Esophagus squamous epithelium (tissue), 4 donors: ENCODE measurements at regions not wholly inside any gene's neighbourhood (a gene's known extent, or its start where the extent isn't known, plus 50 kb on each side); places are given as distances from the start of the nearest gene placed in this dataset.
"Not testable (repeated sequence)": the region's sequence is repeated elsewhere in the genome, so short reads cannot be mapped to it uniquely, and the experiment has no call there.

Experiments
- POLR2A ChIP-seq, 4 donors: fragments of 450-650 bp; IDR thresholded peaks; one replicate each; pipeline ENCODE4 v1.6.1; 2017; ENCODE audit warnings: antibody characterized with exemption in 4 of 4, mild to moderate bottlenecking in 4 of 4, moderate library complexity in 3 of 4
- TF ChIP-seq, protein P1 (sequence below), 6 experiments: fragments of 450-650 bp in 4 of 6; fragments of 200-600 bp in 2 of 6; sonication (generic) in 2 of 6; IDR thresholded peaks; one replicate each; pipeline ENCODE4 v1.5.1; 2016 to 2019; ENCODE audit warnings: antibody characterized with exemption in 6 of 6, mild to moderate bottlenecking in 4 of 6, moderate library complexity in 4 of 6

DNA sequence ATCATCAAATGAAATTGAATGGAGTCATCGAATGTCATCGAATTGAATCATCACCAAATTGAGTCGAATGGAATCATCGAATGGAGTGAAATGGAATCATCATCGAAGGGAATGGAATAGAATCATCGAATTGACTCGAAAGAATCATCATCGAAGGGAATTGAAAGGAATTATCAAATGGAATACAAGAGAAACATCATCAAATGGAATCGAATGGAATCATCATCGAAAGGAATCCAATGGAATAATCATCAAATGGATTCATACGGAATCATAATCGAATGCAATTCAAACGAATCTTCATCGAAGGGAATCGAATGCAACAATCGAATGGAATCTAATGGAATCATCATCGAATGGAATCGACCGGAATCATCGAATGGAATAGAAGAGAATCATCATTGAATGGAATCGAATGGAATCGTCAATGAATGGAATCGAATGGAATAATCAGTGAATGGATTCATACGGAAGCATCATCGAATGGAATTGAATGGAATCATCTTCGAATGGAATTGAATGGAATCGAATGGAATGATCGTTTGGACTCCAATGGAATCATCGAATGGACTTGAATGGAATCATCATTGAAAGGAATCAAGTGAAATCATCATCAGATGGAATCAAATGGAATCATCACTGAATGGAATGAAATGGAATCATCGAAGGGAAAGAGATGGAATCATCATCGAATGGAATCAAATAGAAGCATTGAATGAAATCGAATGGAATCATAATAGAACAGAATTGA, 238.2 kb downstream of the SHCBP1 start:
- TF ChIP-seq, protein P1, sequence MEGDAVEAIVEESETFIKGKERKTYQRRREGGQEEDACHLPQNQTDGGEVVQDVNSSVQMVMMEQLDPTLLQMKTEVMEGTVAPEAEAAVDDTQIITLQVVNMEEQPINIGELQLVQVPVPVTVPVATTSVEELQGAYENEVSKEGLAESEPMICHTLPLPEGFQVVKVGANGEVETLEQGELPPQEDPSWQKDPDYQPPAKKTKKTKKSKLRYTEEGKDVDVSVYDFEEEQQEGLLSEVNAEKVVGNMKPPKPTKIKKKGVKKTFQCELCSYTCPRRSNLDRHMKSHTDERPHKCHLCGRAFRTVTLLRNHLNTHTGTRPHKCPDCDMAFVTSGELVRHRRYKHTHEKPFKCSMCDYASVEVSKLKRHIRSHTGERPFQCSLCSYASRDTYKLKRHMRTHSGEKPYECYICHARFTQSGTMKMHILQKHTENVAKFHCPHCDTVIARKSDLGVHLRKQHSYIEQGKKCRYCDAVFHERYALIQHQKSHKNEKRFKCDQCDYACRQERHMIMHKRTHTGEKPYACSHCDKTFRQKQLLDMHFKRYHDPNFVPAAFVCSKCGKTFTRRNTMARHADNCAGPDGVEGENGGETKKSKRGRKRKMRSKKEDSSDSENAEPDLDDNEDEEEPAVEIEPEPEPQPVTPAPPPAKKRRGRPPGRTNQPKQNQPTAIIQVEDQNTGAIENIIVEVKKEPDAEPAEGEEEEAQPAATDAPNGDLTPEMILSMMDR (IDR thresholded peaks at IDR 0.05): not testable (repeated sequence)
- TF ChIP-seq POLR2A (IDR thresholded peaks at IDR 0.05): not testable (repeated sequence)
